AML-193 (cell line): ENCODE measurements at regions not wholly inside any gene's neighbourhood (a gene's known extent, or its start where the extent isn't known, plus 50 kb on each side); places are given as distances from the start of the nearest gene placed in this dataset.

ENCODE experiments used
- DNase-seq, 2 experiments: peaks; one replicate each; lab custom pipeline; 2025; lab: John Stamatoyannopoulos, UW

GRCh38 chr12:111110556-111110955 lies 190.2 kb upstream of the MYL2 start:
- no peak for DNase-seq

GRCh38 chr12:111108726-111109125 lies 188.3 kb upstream of the MYL2 start:
- no peak for DNase-seq

GRCh38 chr12:111107392-111108178 lies 187.2 kb upstream of the MYL2 start:
- DNase-seq: no peak

- DNase-seq: no peak
Observed at GRCh38 chr12:111105294-111105693, 184.9 kb upstream of the MYL2 start.

GRCh38 chr12:111103583-111103982 lies 183.2 kb upstream of the MYL2 start:
- no peak for DNase-seq

- no peak for DNase-seq
Observed at GRCh38 chr12:111102102-111102739, 181.8 kb upstream of the MYL2 start.

GRCh38 chr12:111101003-111101402 lies 180.6 kb upstream of the MYL2 start:
- DNase-seq: no peak

- DNase-seq: no peak
Observed at GRCh38 chr12:111100554-111100953, 180.2 kb upstream of the MYL2 start.

GRCh38 chr12:111100003-111100402 lies 179.6 kb upstream of the MYL2 start:
- DNase-seq: no peak

GRCh38 chr12:111099186-111099585 lies 178.8 kb upstream of the MYL2 start:
- no peak for DNase-seq

GRCh38 chr12:111094157-111095010 lies 174.0 kb upstream of the MYL2 start:
- DNase-seq: no peak

GRCh38 chr12:111093428-111094142 lies 173.2 kb upstream of the MYL2 start:
- no peak for DNase-seq

- DNase-seq: no peak
Observed at GRCh38 chr12:111091051-111091450, 170.7 kb upstream of the MYL2 start.

GRCh38 chr12:111089616-111090015 lies 169.2 kb upstream of the MYL2 start:
- DNase-seq: no peak

GRCh38 chr12:111088409-111088808 lies 168.0 kb upstream of the MYL2 start:
- DNase-seq: no peak

GRCh38 chr12:111086947-111087700 lies 166.7 kb upstream of the MYL2 start:
- DNase-seq: no peak

GRCh38 chr12:111085096-111085495 lies 164.7 kb upstream of the MYL2 start:
- DNase-seq: no peak

- DNase-seq: no peak
Observed at GRCh38 chr12:111084605-111085004, 164.2 kb upstream of the MYL2 start.

GRCh38 chr12:111084158-111084557 lies 163.8 kb upstream of the MYL2 start:
- DNase-seq: no peak

- DNase-seq: no peak
Observed at GRCh38 chr12:111081600-111081999, 161.2 kb upstream of the MYL2 start.

- no peak for DNase-seq
Observed at GRCh38 chr12:111078731-111079130, 158.4 kb upstream of the MYL2 start.
